G401 (cell line): ENCODE measurements at regions not wholly inside any gene's neighbourhood (a gene's known extent, or its start where the extent isn't known, plus 50 kb on each side); places are given as distances from the start of the nearest gene placed in this dataset.
"Not testable (repeated sequence)": the region's sequence is repeated elsewhere in the genome, so short reads cannot be mapped to it uniquely, and the experiment has no call there.

Source experiments
- DNase-seq: peaks from one replicate; pipeline ENCODE4 v3.0.0-alpha.2; 2015; ENCODE audit warnings: low spot score
- in situ Hi-C: cut with HindIII; loops from 2 replicates; pipeline ENCODE4 v1.10.0; 2016; ENCODE audit warnings: low sequenced_read_pairs, mixed read lengths

DNA sequence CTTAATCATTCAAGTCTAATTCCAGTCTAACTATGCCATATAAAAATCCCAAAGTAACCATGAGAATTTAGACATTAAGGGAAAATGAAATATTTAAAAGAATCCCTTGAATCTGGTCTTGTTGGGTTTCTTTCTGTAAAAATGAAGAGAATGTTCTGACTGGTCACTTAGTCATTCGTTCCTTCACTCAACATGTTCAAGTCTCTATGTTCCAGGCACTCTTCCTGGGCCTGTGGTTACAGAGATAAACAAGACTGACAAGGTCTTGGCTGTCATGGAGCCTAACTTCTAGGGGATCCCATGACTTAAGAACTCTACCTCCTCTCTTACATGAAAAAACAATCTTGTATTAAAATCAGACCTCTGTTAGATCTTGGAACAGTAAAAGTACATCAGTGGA lies 638.6 kb upstream of the TBL1XR1 start:
- in situ Hi-C loops = no loop called here
- DNase-seq = no peak

DNA sequence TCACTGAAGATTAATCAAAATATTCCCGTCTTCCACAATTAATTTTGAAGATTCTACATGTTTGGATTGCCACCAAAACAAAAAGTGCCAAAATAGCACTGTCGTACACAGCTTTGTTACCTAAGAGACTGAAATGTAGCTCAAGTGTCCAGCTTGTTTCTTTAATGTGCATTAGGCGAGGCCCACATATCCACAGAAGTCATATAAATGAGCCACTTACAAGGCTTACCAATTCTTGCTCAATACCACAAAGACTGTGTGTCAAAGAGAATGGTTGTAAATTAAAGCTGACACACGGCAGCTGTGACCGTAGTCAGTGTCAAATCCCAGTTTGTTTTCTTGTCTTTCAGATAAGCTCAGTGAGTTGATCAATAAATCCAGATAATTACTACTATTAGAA lies 639.4 kb upstream of the TBL1XR1 start:
- DNase-seq = no peak
- in situ Hi-C loops = no loop called here

DNA sequence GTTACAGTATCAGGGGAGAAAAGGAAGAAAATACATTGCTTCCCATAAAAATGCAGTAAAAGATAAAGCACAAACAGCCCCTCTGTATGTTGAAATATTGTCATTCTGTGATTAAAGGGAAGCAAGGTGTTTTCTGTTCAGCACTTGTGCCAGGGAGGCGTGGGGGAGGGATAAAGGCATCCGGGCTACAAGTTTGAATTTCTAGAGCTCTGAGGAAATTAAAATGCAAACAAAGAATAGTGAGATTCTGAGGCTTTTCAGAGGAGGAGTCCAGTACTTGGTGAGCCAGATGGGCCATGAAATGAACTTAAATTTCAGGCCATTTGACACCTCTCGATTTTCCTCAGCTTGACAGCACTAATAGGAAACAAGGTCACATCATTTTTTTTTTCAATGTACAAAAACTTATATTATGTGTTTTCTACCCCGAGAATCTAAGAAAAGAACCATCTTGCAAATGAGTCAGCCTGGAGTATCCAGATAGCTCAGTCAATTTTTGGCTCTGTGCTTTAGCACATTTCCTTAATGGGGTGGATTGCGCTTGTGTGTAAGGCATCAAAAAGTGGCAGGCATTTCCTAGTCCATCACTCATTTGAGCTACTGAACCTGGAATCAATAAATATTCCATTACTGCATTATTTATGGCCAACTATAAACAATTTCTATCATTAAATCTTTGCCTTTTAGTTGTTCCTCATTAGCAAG lies 640.8 kb upstream of the TBL1XR1 start:
- DNase-seq = no peak
- in situ Hi-C loops = no loop called here

DNA sequence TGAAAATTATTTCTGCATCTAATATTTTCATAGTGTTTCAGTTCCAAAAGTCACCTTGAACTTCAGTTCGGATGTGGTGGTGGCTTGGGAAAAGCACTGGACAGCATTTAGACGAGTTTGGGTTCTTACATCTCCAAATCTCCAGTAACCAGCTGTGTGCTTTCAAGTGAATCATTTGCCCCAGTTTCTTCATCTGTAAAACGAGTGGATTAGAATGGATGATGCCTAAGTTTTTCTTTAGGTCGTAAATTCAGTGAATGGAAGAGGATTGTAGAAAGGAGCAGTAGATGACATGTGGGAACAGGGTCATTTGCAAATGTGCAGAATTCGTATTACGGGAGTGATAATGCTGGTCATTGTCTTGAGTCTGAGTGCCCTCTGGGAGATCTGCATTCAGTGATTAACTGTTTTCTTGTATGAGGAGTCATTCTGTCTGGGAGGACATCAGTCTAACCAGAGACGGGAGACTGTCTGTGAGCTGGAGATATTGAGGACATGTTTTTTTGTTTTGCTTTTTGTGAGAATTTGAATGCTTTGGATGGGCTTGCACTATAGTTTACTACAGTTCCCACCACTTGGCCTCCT lies 641.6 kb upstream of the TBL1XR1 start:
- in situ Hi-C loops = no loop called here
- DNase-seq = no peak

DNA sequence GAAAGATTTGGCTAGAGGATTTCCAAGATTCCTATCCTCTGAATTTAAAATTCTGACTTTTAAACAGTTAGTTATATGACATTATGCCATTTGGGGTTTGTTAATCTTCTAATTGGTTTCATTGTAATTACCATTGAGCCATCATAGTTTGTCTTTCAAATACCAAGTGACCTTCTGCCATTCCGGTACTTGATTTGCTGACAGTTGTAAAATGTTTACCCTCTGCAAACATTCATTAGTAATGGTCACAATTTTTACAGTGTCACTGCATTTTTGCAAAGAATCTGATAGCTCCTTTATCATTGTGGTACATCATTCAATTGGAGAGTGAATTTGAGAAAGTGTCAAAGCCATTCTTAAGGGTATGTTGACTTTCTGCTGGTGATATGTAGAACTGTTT lies 645.0 kb upstream of the TBL1XR1 start:
- DNase-seq = no peak

DNA sequence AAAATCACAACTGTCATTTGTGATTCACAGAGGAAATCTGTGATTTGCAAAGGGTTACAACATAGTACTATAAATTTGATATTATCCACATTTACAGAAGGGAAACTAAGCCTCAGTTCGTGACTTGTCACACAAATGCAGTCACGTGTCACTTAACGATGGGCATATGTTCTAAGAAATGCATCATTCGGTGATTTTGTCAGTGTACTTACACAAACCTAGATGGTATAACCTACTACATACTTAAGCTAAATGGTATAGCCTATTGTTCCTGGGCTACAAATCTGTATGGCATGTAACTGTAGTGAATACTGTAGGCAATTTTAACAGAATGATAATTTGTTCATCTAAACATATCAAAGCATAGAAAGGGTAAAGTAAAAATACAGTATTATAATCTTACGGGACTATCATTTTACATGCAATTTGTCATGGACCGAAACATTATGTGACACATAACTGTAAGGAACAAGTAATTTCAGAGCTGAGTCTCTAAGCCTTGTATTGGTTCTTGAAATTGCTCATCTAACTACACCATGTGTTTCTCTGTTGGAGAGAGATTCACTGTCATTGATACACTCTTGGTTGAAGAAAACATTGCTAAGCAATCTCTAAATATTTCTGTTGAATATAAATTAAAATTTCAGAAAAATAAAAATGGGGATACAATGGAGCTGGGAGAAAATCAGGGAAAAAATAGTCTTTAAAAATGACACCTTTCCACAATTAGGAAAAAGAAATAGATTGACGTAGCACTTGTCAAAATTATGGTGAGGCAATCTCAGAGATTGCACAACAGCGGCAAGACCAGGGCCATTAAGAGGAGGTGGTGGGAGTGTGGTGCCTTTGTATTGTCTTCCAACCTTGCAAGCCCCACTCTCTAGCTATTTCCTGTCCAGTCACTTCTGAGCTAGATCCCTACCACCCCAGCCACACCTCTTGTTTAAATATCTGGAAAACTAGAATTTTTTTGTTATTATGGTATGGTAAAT lies 645.8 kb upstream of the TBL1XR1 start:
- in situ Hi-C loops = no loop called here
- no peak for DNase-seq

More for the DNA sequence above, 645.0 kb upstream of the TBL1XR1 start:
- in situ Hi-C loops = no loop called here

DNA sequence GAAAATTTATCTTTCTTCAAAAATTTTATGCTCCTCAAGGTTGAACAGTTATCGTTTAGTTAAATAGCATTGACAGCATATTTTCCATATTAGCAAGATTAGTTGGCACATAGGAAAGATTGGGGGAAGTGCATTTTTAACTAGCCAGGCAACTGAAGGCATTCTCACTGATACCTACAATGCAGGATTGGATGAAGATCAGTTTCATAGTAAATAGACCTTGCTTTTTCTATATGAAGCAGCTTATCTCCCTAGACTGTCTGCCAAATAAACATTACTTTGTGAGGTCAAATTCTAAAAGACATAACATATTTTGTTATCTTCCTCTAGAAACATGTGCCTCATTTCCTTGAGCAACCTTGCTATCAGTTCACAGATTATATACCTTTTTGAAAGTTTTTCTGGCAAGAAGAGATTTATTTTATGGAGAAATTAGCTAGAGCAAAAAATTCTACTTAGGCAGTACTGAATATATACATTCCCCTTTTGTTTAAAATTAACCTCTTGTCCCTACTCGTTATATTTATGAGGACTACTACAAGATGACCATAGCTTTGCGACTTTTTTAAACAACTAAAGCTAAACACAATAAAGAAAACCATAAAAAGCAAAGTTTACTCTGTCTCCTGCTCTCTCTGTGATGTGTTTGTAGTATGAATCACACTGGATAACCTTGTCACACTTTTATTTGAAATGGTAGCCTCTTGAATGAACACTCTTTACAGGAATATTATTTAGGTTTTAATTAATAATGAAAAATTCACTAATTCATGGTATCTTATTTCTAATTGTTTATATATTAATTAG lies 654.9 kb upstream of the TBL1XR1 start:
- no peak for DNase-seq
- in situ Hi-C loops = no loop called here

DNA sequence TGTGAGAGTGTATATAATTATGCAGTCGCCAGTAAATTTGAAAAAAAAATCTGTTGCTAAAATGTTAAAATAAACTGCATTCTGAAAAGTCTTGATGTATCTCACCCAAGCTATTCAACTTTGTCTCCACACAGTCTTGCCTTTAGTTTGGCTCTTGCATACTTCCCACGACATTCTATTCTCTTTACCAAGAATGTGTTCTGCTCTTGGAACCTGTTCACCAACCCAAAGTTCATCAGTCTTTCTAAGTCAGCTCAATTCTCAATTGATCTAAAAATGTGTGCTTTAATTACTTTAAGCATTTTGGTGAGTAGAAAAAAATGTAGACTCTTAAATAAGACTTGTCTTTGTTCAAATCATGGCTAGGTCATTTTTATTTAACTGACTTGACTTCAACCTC lies 657.7 kb upstream of the TBL1XR1 start:
- in situ Hi-C loops = no loop called here
- no peak for DNase-seq

DNA sequence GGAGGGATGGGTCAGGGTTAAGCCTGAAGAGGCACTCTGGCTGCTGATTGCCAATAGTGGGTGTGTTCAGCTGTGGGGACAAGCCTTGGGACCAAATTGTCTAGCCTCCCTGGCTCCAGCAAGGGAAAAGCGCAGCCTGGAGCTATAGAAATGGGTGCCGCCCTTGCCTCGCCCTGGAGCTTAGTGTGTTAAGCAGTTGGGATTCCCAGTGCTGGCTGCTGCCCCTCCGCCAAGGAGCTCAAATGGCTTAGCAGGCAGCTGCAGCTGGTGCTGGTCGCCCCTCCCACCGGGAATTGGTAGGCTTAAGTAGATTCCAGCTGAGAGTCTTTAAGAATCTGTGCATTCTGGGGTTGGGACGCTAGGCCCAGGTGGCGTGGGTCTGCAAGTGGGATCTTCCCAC lies 662.9 kb upstream of the TBL1XR1 start:
- in situ Hi-C loops = no loop called here
- DNase-seq = no peak

DNA sequence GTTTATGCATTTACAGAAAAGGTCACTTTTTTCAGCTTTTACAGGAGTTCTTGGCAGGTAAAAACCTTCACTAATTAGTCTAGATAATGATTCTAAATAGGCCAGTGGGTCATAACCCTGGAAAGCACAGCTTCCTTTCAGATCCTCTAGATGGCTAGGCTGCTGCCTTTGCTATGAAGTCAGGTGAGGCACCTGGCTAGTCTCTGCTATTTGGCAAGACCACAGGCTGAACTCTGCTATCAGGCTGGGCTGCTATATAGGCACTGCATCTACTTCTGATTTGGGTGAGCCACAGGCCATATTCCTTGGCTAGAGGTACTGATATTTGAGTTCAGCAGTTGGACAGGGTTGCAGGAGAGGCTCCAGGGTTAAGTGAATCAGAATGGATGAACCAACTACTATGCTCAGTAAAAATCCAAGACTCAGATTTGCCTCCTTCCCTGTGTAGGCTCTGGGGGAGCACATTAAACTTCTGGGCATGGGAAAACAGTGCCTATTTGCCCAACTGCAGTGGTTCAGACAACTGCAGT lies 665.7 kb upstream of the TBL1XR1 start:
- DNase-seq = no peak
- in situ Hi-C loops = no loop called here

DNA sequence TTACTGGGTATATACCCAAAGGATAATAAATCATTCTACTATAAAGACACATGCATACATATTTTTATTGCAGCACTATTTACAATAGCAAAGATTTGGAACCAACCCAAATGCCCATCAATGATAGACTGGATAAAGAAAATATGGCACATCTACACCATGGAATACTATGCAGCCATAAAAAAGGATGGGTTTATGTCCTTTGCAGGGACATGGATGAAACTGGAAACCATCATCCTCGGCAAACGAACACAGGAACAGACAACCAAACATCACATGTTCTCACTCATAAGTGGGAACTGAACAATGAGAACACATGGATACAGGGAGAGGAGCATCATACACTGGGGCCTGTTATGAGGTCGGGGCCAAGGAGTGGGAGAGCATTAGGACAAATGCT lies 665.0 kb upstream of the KCNMB2 start:
- DNase-seq, in situ Hi-C loops: not testable (repeated sequence)

DNA sequence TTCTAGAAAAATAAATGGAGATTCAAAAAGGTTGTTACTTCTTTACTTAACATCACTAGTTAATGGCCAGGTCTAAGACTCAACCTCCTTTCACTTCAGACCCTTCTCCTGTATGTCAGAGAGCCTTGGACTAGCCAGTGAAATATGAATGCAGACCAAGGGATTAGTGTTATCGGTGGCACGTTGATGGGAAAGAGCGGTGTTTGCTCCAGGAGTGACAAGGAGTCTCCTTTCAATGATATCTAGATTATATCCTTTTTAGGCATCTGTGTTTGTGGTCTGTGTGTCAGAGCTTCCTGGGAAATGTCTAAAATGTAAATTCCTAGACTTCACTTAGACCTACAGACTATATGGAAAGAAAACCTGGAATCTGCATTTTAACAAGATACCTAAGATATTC lies 658.0 kb upstream of the KCNMB2 start:
- no peak for DNase-seq
- in situ Hi-C loops = no loop called here

DNA sequence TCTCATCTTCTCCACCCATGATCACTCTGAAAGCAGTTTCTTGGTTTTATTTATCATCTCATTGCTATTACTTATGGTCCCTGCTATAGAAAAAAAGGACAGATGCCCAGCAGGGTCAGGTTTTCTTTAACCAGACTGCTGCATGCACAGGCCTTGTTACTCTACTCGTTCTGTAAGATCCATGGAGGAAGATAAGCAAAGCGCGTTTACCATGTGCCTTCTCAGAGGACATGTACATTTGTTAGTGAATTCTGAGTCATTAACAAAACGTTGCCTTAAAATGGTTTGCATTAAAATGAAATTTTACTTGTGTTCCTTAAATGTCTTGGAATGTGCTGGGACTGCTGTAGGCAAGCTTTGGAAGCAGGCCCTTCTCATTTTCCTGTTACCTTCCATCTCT lies 657.3 kb upstream of the KCNMB2 start:
- in situ Hi-C loops = no loop called here
- no peak for DNase-seq

DNA sequence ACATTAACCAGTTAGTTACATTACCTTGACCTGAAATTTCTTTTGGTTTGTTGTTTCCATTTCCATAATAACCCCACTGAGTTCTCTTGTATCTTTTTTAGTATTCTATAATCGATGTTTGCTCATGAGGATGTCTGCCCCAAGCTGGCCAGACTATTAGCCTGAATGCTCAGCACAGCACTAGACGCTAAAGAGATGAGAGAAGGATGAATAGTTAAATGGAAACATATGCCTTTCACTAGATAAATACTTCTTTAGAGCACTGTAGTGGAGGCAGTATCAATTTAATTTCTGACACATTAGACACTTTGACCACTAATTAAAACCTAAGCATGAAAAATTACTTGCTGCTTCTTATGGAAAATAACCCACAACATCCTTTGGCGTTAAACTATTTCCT lies 654.9 kb upstream of the KCNMB2 start:
- in situ Hi-C loops = no loop called here

DNA sequence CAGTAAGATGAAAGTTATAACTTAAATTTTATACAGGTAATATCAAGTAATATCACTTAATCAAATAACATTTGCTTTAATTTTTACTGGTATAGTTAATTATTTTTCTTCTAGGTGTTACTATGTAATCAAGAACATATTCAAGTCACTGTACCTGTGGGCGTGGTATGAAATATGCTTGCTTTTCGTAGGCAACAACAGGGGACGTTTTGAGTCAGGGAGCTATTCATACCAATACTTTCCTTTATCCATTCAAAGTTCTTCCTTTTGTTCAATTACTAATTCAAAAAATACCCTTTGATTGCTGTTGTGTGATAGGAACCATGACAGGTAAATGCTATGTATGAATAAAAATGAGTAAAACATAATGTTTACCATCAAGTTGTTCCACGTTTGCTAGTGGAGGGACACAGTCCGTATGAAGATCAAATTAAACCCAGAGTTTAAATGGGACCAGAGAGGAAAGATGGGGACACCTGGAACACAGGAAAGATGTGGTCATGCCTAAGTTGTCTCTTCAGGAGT lies 654.0 kb upstream of the KCNMB2 start:
- in situ Hi-C loops = no loop called here
- DNase-seq = no peak

More for the DNA sequence above, 654.9 kb upstream of the KCNMB2 start:
- DNase-seq = no peak

DNA sequence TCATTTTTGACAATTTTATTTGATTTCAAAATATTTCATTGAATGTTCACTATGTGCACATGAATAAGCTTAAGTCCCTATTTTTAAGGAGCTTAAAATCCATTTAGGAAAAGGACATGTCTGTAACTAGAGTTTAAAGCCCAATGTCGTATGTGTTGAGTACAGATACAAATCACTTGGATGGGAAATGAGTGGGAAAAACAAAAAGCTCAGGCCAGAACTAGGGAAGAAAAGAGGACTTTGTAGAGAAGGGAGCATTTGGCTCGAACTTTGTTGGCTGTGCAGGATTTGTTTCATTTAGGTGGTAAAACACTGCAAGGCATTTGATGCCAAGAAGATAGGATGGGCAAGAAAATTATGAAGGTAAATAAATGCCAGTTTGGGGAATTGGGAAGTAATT lies 653.1 kb upstream of the KCNMB2 start:
- in situ Hi-C loops = no loop called here
- DNase-seq = no peak

DNA sequence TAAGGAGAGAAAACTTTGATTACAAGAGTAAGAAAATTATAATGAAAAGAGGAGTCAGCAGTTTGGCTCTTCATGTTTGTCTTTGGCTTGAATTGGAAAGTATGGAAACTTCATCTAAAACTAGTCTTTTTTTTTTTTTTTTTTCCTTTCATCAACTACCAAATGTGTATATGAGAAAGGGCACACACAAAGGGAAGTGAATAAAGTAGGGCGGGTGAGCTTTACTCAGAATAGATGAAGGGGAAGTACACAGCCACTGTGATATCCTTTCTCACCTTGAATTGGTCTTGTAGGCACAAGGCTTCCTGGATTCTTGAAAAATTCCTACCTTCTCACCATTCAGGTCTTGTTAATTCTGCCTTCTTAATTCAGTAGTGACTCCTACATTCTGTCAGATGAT lies 652.3 kb upstream of the KCNMB2 start:
- in situ Hi-C loops = no loop called here
- DNase-seq = no peak

DNA sequence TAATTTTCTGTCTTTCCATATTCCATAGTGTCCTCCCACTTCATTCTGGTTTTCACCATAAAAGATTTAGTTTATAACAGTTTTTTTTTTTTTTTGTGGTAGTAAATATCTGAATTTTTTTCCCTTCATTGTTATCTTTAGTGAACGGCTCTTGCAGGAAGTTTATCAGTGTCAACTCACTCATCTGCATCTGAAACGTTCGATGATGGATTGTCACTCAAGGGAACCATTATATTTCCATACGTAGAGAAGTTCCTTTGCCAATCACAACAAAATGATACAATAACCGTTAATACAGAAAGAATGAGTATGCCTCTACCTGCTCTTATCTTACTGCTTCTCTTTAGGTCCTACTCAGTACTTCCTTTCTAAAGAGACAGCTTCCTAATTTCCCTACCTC lies 651.2 kb upstream of the KCNMB2 start:
- DNase-seq = no peak
- in situ Hi-C loops = no loop called here

DNA sequence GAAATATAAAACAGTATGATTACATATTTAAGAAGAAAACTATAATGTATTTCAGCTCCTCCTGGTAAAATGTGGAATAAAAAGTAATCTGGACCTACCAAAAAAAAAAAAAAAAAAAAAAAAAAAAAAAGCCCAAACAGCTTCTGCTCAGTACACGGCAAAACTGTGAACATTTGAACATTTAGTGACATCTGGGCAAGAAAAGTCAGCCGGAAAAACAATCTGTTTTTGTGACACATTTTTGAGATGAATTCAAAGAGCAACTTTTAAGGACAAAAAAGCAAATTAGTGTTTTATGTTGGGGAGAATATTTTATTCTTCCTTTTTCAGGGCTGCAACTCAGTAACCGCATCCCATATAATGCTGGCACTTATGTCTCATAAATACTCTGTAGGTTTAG lies 649.7 kb upstream of the KCNMB2 start:
- no peak for DNase-seq
- in situ Hi-C loops = no loop called here
